DOHH2 (cell line): ENCODE measurements at regions not wholly inside any gene's neighbourhood (a gene's known extent, or its start where the extent isn't known, plus 50 kb on each side); places are given as distances from the start of the nearest gene placed in this dataset.

Source experiments
- H3F3A ChIP-seq: fragments of 200-600 bp; sonication (generic), shearing (Covaris generic); 2 replicates; pipeline ENCODE4 v1.6.0; 2016; ENCODE audit warnings: antibody characterized with exemption, mild to moderate bottlenecking; ENCODE audit not compliant: control insufficient read depth, insufficient read depth
- H3K27ac ChIP-seq: fragments of 200-600 bp; sonication (generic); 2 replicates; pipeline ENCODE4 v1.5.1; 2014; ENCODE audit warnings: low read depth, mild to moderate bottlenecking, low read length, moderate library complexity
- H3K27me3 ChIP-seq: fragments of 200-600 bp; sonication (generic); 2 replicates; pipeline ENCODE4 v1.6.1; 2014; ENCODE audit warnings: mild to moderate bottlenecking, low read length, mixed read lengths; ENCODE audit not compliant: control insufficient read depth
- H3K36me3 ChIP-seq: fragments of 200-600 bp; sonication (generic); 2 replicates; pipeline ENCODE4 v1.6.1; 2014; ENCODE audit warnings: mild to moderate bottlenecking, low read length, moderate library complexity, mixed read lengths; ENCODE audit not compliant: control insufficient read depth
- H3K4me1 ChIP-seq: fragments of 200-600 bp; sonication (generic); 2 replicates; pipeline ENCODE4 v1.6.1; 2014; ENCODE audit warnings: mild to moderate bottlenecking, low read length, mixed read lengths; ENCODE audit not compliant: control insufficient read depth
- H3K4me2 ChIP-seq: fragments of 200-600 bp; sonication (generic); 2 replicates; pipeline ENCODE4 v1.6.0; 2014; ENCODE audit warnings: mild to moderate bottlenecking, low read length, moderate library complexity
- H3K4me3 ChIP-seq: fragments of 200-600 bp; sonication (generic); 2 replicates; pipeline ENCODE4 v1.5.1; 2014; ENCODE audit warnings: mild to moderate bottlenecking, low read length, mixed read lengths
- H3K79me2 ChIP-seq: fragments of 200-600 bp; sonication (generic); 2 replicates; pipeline ENCODE4 v1.6.1; 2014; ENCODE audit warnings: mild to moderate bottlenecking, low read length, mixed read lengths; ENCODE audit not compliant: control insufficient read depth
- H3K9me2 ChIP-seq: fragments of 200-600 bp; sonication (generic); replicated peaks from 2 replicates; pipeline ENCODE4 v1.6.1; 2014; ENCODE audit warnings: mild to moderate bottlenecking, low read length, mixed read lengths; ENCODE audit not compliant: control insufficient read depth
- H3K9me3 ChIP-seq: fragments of 200-600 bp; sonication (generic); 2 replicates; pipeline ENCODE4 v1.6.1; 2014; ENCODE audit warnings: antibody characterized with exemption, low read length, mixed read lengths; ENCODE audit not compliant: control insufficient read depth, insufficient read depth
- H4K20me1 ChIP-seq: fragments of 200-600 bp; sonication (generic); 2 replicates; pipeline ENCODE4 v1.6.0; 2014; ENCODE audit warnings: low read depth, mild to moderate bottlenecking, antibody characterized with exemption, low read length, moderate library complexity; ENCODE audit not compliant: control insufficient read depth, insufficient read depth
- EZH2phosphoT487 ChIP-seq: fragments of 200-600 bp; sonication (generic); IDR thresholded peaks from 2 replicates; pipeline ENCODE4 v1.6.1; 2017; ENCODE audit warnings: borderline replicate concordance, mild to moderate bottlenecking, antibody characterized with exemption, low read length, moderate library complexity, mixed read lengths
- TF ChIP-seq, protein P1 (sequence below): fragments of 200-600 bp; sonication (generic); IDR thresholded peaks from one replicate; pipeline ENCODE4 v1.5.1; 2014; ENCODE audit warnings: antibody characterized with exemption, mild to moderate bottlenecking, low read depth, low read length; ENCODE audit not compliant: poor library complexity, severe bottlenecking

DNA sequence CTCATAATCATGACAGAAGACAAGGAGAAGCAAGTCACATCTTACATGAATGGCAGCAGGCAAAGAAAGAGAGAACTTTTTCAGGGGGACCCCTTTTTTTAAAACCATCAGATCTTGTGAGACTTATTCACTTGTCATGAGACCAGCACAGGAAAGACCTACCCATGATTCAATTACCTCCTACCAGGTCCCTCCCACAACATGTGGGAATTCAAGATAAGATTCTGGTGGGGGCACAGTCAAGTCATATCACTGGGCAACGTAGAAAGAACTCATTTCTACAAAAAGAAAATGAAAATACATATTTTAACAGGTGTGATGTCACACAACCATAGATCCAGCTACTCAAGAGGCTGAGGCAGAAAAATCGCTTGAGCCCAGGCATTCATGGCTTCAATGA is 304.1 kb downstream of the IPMK start:
- H3K27ac ChIP-seq: no peak overlapping the region
- no peak overlapping the region for H3K4me3 ChIP-seq
- no peaks in the 10 kb centered on the region for H3K4me1 ChIP-seq
- no peaks in the 10 kb centered on the region for H4K20me1 ChIP-seq
- H3K27me3 ChIP-seq: no peaks in the 10 kb centered on the region
- H3K9me3 ChIP-seq: no peaks in the 10 kb centered on the region
- H3K9me2 ChIP-seq: no peaks in the 10 kb centered on the region
- no peaks in the 10 kb centered on the region for H3K36me3 ChIP-seq
- H3F3A ChIP-seq: no peaks in the 10 kb centered on the region
- H3K79me2 ChIP-seq: no peaks in the 10 kb centered on the region
- H3K4me2 ChIP-seq: no peak overlapping the region
- TF ChIP-seq, protein P1, sequence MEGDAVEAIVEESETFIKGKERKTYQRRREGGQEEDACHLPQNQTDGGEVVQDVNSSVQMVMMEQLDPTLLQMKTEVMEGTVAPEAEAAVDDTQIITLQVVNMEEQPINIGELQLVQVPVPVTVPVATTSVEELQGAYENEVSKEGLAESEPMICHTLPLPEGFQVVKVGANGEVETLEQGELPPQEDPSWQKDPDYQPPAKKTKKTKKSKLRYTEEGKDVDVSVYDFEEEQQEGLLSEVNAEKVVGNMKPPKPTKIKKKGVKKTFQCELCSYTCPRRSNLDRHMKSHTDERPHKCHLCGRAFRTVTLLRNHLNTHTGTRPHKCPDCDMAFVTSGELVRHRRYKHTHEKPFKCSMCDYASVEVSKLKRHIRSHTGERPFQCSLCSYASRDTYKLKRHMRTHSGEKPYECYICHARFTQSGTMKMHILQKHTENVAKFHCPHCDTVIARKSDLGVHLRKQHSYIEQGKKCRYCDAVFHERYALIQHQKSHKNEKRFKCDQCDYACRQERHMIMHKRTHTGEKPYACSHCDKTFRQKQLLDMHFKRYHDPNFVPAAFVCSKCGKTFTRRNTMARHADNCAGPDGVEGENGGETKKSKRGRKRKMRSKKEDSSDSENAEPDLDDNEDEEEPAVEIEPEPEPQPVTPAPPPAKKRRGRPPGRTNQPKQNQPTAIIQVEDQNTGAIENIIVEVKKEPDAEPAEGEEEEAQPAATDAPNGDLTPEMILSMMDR: no peak
- no peak for TF ChIP-seq EZH2phosphoT487

DNA sequence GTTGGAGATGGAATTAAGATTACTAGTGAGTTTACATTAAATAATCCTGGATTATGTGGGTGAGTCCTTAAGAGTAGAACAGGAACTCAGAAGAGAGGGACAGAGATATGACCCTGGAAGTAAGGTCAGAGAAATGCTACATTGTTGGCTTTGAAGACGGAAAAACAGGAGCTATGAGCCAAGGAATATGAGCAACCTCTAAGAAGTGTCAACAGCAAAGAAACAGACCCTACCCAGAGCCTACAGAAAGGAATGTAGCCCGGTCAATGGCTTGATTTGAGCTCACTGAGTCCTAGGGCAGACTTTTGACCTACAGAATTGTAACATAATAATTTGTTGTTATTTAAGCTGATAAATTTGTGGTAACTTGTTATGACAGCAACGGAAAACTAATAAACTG is 304.9 kb downstream of the IPMK start:
- H3K27ac ChIP-seq: no peak overlapping the region
- no peaks in the 10 kb centered on the region for H4K20me1 ChIP-seq
- H3K4me2 ChIP-seq: no peak overlapping the region
- no peaks in the 10 kb centered on the region for H3K9me3 ChIP-seq
- no peaks in the 10 kb centered on the region for H3K36me3 ChIP-seq
- no peak overlapping the region for H3K4me3 ChIP-seq
- no peaks in the 10 kb centered on the region for H3K27me3 ChIP-seq
- H3F3A ChIP-seq: no peaks in the 10 kb centered on the region
- TF ChIP-seq, protein P1: no peak
- TF ChIP-seq EZH2phosphoT487: no peak
- H3K79me2 ChIP-seq: no peaks in the 10 kb centered on the region
- H3K4me1 ChIP-seq: no peaks in the 10 kb centered on the region
- no peaks in the 10 kb centered on the region for H3K9me2 ChIP-seq

DNA sequence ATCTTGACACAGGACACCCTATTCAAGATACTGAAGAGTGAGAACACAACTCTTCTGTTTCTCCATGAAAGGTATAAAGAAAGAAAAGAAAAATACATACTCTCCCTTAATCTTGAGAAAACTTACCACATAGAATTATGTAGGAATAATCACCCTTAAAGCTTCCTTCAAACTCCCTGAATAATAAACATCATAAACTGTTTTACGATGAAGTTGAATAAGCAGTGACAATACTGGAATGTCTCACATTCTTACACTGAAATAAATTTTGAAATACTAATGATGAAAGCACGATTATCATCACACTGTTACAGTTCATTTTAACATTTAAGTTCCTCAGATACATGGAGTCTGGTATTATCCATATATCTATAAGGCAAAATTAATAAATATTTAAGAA is 306.2 kb downstream of the IPMK start:
- no peaks in the 10 kb centered on the region for H3K9me3 ChIP-seq
- TF ChIP-seq, protein P1: no peak
- no peak for TF ChIP-seq EZH2phosphoT487
- H3K27ac ChIP-seq: no peak overlapping the region
- no peaks in the 10 kb centered on the region for H3F3A ChIP-seq
- no peaks in the 10 kb centered on the region for H4K20me1 ChIP-seq
- H3K4me1 ChIP-seq: no peaks in the 10 kb centered on the region
- H3K27me3 ChIP-seq: no peaks in the 10 kb centered on the region
- H3K4me3 ChIP-seq: no peak overlapping the region
- H3K79me2 ChIP-seq: no peaks in the 10 kb centered on the region
- H3K4me2 ChIP-seq: no peak overlapping the region
- no peaks in the 10 kb centered on the region for H3K9me2 ChIP-seq
- no peaks in the 10 kb centered on the region for H3K36me3 ChIP-seq

DNA sequence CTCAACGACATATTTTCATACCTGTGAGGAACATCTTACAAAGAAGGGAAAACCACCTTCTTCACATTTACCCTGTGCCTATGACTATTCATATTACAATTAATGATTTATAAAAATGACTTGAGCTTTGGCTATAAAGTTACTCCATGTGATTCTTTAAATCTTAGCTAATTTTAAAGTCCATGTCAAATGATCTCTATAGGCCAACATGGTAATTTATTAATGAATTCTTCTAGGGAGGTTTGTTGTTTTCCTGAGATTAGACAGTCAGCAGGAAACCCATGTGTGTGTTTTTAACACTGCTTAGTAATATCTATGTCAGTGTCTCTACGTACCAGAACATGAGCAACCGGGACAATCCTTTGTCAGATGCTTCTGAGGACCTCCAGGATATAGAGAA is 307.3 kb downstream of the IPMK start:
- no peak overlapping the region for H3K4me2 ChIP-seq
- no peaks in the 10 kb centered on the region for H3K9me2 ChIP-seq
- H3K9me3 ChIP-seq: no peaks in the 10 kb centered on the region
- no peak overlapping the region for H3K4me3 ChIP-seq
- H3F3A ChIP-seq: no peaks in the 10 kb centered on the region
- no peaks in the 10 kb centered on the region for H4K20me1 ChIP-seq
- H3K36me3 ChIP-seq: no peaks in the 10 kb centered on the region
- TF ChIP-seq EZH2phosphoT487: no peak
- TF ChIP-seq, protein P1: no peak
- no peak overlapping the region for H3K27ac ChIP-seq
- no peaks in the 10 kb centered on the region for H3K4me1 ChIP-seq
- H3K27me3 ChIP-seq: no peaks in the 10 kb centered on the region
- H3K79me2 ChIP-seq: no peaks in the 10 kb centered on the region
